GM18517 (cell line): ENCODE measurements at regions not wholly inside any gene's neighbourhood (a gene's known extent, or its start where the extent isn't known, plus 50 kb on each side); places are given as distances from the start of the nearest gene placed in this dataset.

Experiments used
- ATAC-seq: cut with Tn5 transposase; IDR thresholded peaks from one replicate; pipeline ENCODE4 v1.9.1; 2021; ENCODE audit warnings: mild to moderate bottlenecking, moderate library complexity; ENCODE audit not compliant: unreplicated experiment

- ATAC-seq = peak; percentile 91
These were observed 491.0 kb downstream of the FGF9 start for GRCh38 chr13:22161871-22162270.

GRCh38 chr13:22162889-22163288 lies 492.0 kb downstream of the FGF9 start:
- ATAC-seq = no peak

- no peak for ATAC-seq
These were observed 497.7 kb downstream of the FGF9 start for GRCh38 chr13:22168437-22169190.

- no peak for ATAC-seq
These were observed 498.6 kb downstream of the FGF9 start for GRCh38 chr13:22169473-22169872.

GRCh38 chr13:22173610-22174009 lies 502.7 kb downstream of the FGF9 start:
- no peak for ATAC-seq

- ATAC-seq = no peak
These were observed 504.4 kb downstream of the FGF9 start for GRCh38 chr13:22175241-22175640.

GRCh38 chr13:22175815-22176214 lies 504.9 kb downstream of the FGF9 start:
- ATAC-seq = no peak

GRCh38 chr13:22176968-22177520 lies 506.2 kb downstream of the FGF9 start:
- no peak for ATAC-seq

GRCh38 chr13:22178878-22179277 lies 508.0 kb downstream of the FGF9 start:
- no peak for ATAC-seq

GRCh38 chr13:22187329-22187728 lies 516.5 kb downstream of the FGF9 start:
- ATAC-seq = no peak

- no peak for ATAC-seq
These were observed 518.5 kb downstream of the FGF9 start for GRCh38 chr13:22189176-22190048.

- ATAC-seq = no peak
These were observed 522.2 kb downstream of the FGF9 start for GRCh38 chr13:22193070-22193469.

- ATAC-seq = no peak
These were observed 523.4 kb downstream of the FGF9 start for GRCh38 chr13:22194106-22194805.

- no peak for ATAC-seq
These were observed 524.9 kb downstream of the FGF9 start for GRCh38 chr13:22195726-22196125.

- no peak for ATAC-seq
These were observed 525.9 kb downstream of the FGF9 start for GRCh38 chr13:22196777-22197176.

- no peak for ATAC-seq
These were observed 527.1 kb downstream of the FGF9 start for GRCh38 chr13:22198001-22198400.

GRCh38 chr13:22198641-22199217 lies 527.9 kb downstream of the FGF9 start:
- no peak for ATAC-seq

- ATAC-seq = no peak
These were observed 529.6 kb downstream of the FGF9 start for GRCh38 chr13:22200440-22200839.

GRCh38 chr13:22201375-22201925 lies 530.6 kb downstream of the FGF9 start:
- no peak for ATAC-seq

- no peak for ATAC-seq
These were observed 539.5 kb downstream of the FGF9 start for GRCh38 chr13:22210134-22210930.
